Right cardiac atrium (tissue), 5 donors: ENCODE measurements at regions not wholly inside any gene's neighbourhood (a gene's known extent, or its start where the extent isn't known, plus 50 kb on each side); places are given as distances from the start of the nearest gene placed in this dataset.
A peak's percentile ranks its signal among the peaks of the same experiment; 100 is the strongest.

ENCODE experiments used
- ATAC-seq, 2 donors: fragments of 200-7000 bp; cut with Tn5 transposase; one replicate each; pipeline versions ENCODE4 v1.8.0 to v1.9.1; 2020; ENCODE audit warnings: moderate library complexity in 2 of 2, mild to moderate bottlenecking in 1 of 2
- DNase-seq, 3 donors: peaks; one replicate each; pipeline ENCODE4 v3.0.0-alpha.2; 2020
- H3K27ac ChIP-seq: one replicate; pipeline ENCODE4 v1.5.1; 2013; ENCODE audit warnings: mild to moderate bottlenecking, low read length, control low read depth, moderate library complexity
- H3K27me3 ChIP-seq: one replicate; pipeline ENCODE4 v1.6.1; 2013; ENCODE audit not compliant: control insufficient read depth, insufficient read depth
- H3K4me1 ChIP-seq: one replicate; pipeline ENCODE4 v1.6.1; 2013; ENCODE audit warnings: low read length; ENCODE audit not compliant: control insufficient read depth, insufficient read depth
- H3K4me3 ChIP-seq: one replicate; pipeline ENCODE4 v1.5.1; 2013; ENCODE audit warnings: low read length, control low read depth
- H3K9me3 ChIP-seq: one replicate; pipeline ENCODE4 v1.6.1; 2013; ENCODE audit warnings: low read length; ENCODE audit not compliant: control insufficient read depth
- WGBS: extraction: QIAGEN DNeasy Blood & Tissue Kit; methylation state at CpG from one replicate; pipeline ENCODE4 v1.1.7; 2013; 5-methylcytosine and 5-hydroxymethylcytosine counted together
- intact Hi-C, 4 donors: fragments of 100-400 bp; cut with DNase I; formaldehyde crosslinking; loops; one replicate each; pipeline versions ENCODE4 v1.11.0 to v1.14.0; 2022 to 2023
- donor health status: healthy with polysubstance abuse.
- donor health status: DM: no; HTN: yes; CAD: no.
- donor health status: DM: no; HTN: no; CAD: no.
- donor health status: DM: no; HTN: yes; CAD: no; lungs with severe emphysema.
- donor health status: DM: yes; HTN: yes; CAD: no.

DNA sequence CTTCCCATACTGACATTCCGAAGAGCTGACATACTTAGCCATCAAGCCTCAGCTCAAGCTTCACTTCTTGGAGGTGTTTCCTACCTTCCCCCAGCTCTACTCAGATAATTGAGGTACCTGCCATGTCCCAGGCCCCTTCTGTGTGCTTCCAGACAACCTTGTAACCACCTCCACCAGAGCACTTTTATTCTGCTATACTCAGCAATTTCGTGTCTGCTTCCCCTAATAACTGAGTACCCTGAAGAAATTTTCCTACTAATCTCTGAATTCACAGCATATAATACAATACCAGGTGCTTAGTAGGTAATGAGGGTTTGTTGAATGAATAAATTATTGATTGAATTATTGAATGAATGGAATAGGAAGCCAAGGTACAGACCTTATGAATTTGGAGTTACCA lies 605.5 kb downstream of the MID1IP1 start:
- no peak overlapping the region for H3K27ac ChIP-seq
- DNase-seq, result no peak
- no peaks in the 10 kb centered on the region for H3K9me3 ChIP-seq
- WGBS, result 92% methylated on average over 2 of the region's 2 CpGs
- no peaks in the 10 kb centered on the region for H3K4me1 ChIP-seq
- no peaks in the 10 kb centered on the region for H3K27me3 ChIP-seq
- intact Hi-C loops, result no loop called here
- no peak overlapping the region for H3K4me3 ChIP-seq
- no peak for ATAC-seq

DNA sequence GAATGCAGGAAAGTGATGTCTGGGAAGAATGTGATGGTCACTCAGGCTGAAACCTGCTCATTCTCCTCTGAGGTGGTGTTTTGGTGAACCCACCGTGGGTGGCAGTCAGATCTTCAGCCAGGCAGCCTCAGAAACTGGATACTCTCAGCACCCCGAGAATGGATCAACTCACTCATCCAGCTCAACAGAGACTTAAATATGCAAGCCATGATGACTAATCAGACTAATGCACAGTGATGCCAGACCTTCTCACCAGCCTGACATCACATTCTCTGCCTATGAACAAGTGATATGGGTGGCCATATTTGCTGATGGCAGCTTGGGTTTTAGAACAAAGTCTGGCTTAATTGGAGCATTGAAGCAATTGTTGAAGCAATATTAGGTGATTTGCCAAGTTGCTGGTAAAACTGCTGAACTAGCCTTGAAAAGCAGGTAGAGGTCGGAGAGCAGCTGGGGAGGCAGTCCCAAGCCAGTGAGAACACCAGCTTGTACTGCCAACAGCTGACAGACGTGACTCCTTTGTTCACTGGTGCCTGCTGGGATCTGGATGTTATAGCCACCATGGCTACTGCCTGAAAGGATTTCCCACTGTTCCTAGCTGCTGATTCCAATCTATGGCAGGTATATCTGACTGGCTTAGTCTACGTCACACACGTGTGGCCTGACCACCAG lies 608.1 kb downstream of the MID1IP1 start:
- ATAC-seq (no peak), DNase-seq (no peak)
- Histone ChIP-seq H3K9me3 (no peaks in the 10 kb centered on the region), H3K27ac (no peak overlapping the region), H3K4me1 (no peaks in the 10 kb centered on the region), H3K27me3 (no peaks in the 10 kb centered on the region), H3K4me3 (no peak overlapping the region)
- WGBS, result 93% methylated on average over 6 of the region's 6 CpGs
- intact Hi-C loops, result no loop called here

DNA sequence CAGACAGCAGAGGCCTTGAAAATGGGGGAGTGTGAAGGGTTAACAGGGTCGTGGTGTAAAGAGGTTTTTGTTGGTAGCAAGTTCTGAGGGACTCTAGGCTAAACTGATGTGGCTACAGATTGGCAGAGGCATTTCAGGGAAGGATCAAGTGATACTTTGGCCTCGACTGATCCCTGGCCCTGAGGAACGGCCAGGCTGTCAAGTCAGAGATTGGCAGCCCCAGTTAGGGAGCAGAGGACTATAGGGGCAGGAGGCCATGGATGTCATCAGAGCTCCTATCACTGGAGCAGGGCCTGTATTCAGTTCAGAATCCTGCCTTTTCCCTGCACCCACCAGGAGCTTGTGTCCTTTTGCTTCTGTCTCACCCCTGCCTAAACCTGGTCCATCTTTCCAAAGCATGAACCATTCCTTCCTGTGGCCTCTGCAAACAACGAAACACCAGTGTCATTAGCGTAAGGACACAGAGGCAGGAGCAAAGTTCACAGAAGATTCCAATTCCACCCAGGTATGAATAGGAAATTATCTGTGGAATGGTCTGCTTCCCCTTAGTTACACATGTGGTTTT lies 613.1 kb downstream of the MID1IP1 start:
- intact Hi-C loops, result no loop called here
- no peaks in the 10 kb centered on the region for H3K9me3 ChIP-seq
- 77% methylated on average over 5 of the region's 5 CpGs for WGBS
- DNase-seq (no peak), ATAC-seq (no peak)
- H3K4me1 ChIP-seq, result peaks cover 3% of the 10 kb centered on the region
- no peak overlapping the region for H3K27ac ChIP-seq
- H3K4me3 ChIP-seq, result no peak overlapping the region
- H3K27me3 ChIP-seq, result no peaks in the 10 kb centered on the region

DNA sequence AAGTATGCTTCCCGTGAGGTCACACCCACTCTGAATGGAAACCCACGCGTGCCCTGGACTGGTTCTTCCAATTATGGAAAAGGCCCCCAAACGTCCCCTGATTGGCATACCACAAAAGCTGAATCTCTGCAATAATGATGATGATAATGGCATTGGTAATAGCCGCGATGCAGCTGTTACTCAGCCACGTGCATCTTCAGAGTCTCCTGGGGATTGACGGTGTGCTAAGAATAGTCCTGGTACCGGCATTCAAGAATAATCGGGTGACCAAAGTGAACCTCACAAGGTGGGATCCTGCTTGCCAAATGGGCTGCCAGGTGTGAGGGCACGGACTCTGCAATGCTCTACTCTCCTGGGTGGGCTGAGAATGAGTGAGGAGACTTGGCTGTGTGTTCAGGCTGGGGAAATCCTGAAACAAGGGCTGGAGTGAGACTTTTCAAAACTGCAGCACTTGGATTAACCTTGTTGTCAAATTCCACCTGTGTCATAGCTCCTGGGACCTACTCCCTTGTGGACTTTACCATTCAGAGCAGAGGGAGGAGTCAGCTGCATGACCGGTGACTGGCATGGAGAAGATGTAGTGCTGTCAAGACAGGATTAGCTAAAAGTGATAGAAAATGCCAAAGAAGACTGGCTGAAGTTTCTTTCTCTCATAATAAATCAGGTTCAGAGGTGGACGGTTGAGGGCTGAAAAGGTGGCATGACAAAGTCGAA lies 615.4 kb downstream of the MID1IP1 start:
- Histone ChIP-seq H3K27me3 (no peaks in the 10 kb centered on the region), H3K27ac (no peak overlapping the region), H3K4me3 (no peak overlapping the region), H3K9me3 (no peaks in the 10 kb centered on the region), H3K4me1 (peaks cover 9% of the 10 kb centered on the region)
- intact Hi-C loops, result no loop called here
- no peak for DNase-seq
- 88% methylated on average over 14 of the region's 14 CpGs for WGBS
- ATAC-seq, result no peak

DNA sequence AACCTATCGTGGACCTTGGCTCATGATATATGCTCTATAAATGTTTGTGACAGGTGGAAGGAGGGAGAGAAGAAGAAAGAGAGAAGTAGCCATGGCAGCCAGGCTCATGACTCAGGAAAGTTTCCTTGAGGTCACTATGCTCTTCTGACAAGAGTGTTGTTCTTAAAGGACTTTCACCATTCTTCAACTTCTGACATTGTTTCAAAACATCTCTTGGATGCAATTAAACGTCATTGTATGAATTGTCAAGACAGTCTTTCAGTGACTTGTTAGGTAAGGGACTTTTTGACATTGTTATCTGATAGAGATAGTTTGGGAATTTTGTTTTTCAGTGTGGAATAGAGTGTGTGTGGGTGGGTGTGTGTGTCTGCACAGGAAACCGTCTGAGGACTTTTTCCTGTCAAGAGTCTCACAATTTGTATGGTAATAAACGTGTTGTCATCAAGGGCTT lies 617.0 kb downstream of the MID1IP1 start:
- ATAC-seq (peak in 1 of 2 donors; percentile 47), DNase-seq (no peak)
- Histone ChIP-seq H3K4me1 (peaks cover 9% of the 10 kb centered on the region), H3K27me3 (no peaks in the 10 kb centered on the region), H3K4me3 (no peak overlapping the region), H3K27ac (no peak overlapping the region), H3K9me3 (no peaks in the 10 kb centered on the region)
- WGBS, result 34% methylated on average over 4 of the region's 4 CpGs
- intact Hi-C loops, result no loop called here

DNA sequence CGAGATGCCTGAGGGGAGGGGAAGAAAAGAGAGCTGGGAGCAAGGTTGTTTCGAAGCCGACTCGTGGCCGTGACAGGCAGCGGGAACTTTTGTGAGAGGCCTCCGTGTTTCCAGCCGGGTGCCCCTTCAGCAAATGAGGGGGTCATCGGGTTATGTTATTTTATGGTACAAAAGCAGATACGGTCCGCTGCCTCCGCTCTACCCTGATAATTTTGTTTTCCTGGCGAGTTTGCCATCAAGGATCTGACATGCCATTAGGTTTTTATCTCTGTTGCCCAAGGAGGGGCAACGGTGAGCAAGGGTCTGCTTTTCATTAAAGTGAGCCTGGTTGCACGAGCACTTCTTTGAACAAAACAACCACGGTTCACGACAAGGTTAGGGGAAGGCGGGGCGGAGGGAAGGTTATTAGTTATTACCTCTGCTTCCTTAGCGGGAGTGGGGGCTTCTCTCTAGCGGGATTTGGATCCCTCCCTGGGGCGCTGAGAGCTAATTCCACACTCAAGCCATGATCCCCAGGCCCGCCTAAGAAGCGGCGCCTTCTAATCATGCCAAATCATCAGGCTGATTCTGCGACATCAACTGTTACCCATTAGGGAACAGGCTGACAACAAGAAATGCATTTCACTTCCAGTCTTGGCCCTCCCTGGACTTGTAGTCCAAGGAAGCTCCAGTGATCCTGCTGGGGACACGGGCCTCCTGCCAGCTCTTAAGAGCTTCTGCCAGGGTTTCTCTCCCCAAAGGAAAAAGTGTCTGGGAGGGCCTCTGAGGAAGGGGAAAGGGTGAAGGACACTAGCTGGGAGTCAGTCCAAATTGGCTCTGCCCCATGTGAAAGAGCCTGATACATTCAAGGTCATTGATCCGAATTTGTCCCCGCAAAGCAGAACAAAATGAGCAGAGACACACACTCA lies 617.7 kb downstream of the MID1IP1 start:
- Histone ChIP-seq H3K4me3 (no peak overlapping the region), H3K9me3 (no peaks in the 10 kb centered on the region), H3K27me3 (no peaks in the 10 kb centered on the region), H3K4me1 (peaks cover 9% of the 10 kb centered on the region), H3K27ac (peak overlapping the region; percentile 59)
- DNase-seq (peak; percentile 51 to 83 (median 76)), ATAC-seq (peak; percentile 68 to 77)
- WGBS, result 30% methylated on average over 29 of the region's 29 CpGs
- intact Hi-C loops, result no loop called here

DNA sequence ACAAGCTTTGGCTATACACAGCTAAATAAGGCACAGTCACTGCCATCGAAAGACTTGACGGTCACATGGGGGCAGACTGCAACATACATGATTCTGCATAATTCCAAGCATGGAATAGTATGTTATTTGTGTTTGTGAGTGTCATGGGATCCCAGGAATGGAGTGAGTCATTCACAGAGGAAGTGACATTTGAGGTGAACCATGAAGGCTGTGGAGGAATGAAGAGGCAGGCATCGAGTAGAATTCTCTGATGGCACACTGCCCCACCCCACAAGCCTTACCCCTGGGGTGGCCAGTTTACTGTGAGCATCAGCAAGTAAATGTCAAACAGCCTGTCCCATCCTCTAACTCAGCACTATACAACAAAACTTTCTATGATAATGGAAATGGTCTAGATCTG lies 619.7 kb downstream of the MID1IP1 start:
- no peaks in the 10 kb centered on the region for H3K27me3 ChIP-seq
- peaks cover 9% of the 10 kb centered on the region for H3K4me1 ChIP-seq
- 70% methylated on average over 3 of the region's 3 CpGs for WGBS
- no peak overlapping the region for H3K27ac ChIP-seq
- ATAC-seq (no peak), DNase-seq (no peak)
- no peak overlapping the region for H3K4me3 ChIP-seq
- no peaks in the 10 kb centered on the region for H3K9me3 ChIP-seq
- intact Hi-C loops, result no loop called here

DNA sequence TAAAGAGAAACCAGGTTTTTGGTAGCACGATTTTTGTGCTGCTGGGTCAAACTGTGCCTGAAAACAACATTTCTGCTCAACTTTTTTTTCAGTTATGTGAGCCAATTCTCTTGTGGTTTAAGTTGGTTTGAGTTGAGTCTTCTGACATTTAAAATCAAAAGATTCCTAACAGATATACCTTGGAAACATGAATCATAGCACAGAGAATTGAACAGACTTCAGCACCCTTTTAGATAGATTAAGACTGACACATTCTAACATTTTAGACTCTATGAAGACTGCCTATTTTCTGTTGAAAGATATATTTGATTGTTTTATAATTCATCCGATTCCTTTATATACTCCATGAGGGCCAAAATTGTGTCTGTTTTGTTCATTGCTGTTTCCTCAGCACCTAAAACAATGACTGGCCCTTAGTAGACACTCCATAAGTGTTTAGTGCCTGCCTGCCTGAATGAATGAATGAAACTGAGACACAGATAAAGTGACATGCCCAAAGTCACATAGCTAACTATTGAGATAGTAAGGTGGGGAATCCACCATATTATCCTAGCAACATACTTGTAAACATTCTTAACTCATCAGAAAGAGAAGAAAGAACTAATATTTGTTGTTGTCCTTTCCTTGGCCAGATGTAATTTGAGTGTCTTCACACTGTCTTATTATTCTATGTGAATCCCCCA lies 624.0 kb downstream of the MID1IP1 start:
- Histone ChIP-seq H3K27ac (no peak overlapping the region), H3K9me3 (no peaks in the 10 kb centered on the region), H3K27me3 (no peaks in the 10 kb centered on the region), H3K4me1 (peaks cover 2% of the 10 kb centered on the region), H3K4me3 (no peak overlapping the region)
- DNase-seq (no peak), ATAC-seq (no peak)
- intact Hi-C loops, result no loop called here
- WGBS, result 94% methylated on average over 2 of the region's 2 CpGs

DNA sequence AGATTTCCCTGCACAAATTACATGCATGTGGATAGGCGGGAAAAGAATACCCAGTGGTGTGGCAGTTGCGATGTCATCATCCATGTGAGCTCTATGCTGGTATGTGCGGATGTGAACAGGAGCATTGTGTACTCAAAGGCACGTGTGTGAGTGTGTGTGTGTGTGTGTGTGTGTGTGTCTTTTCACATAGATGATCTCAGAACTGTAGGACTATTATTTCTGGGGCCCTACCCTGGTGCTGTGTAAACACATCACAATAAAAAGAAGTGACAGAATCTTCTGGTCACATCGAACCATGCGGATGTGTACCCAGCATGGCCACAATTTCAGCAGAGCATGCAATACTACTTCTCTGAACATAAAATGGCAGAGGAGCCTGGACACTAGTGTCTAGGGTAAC lies 624.8 kb downstream of the MID1IP1 start:
- H3K27me3 ChIP-seq, result no peaks in the 10 kb centered on the region
- no peaks in the 10 kb centered on the region for H3K9me3 ChIP-seq
- H3K4me3 ChIP-seq, result no peak overlapping the region
- intact Hi-C loops, result no loop called here
- whole genome bisulfite sequencing, result 88% methylated on average over 6 of the region's 6 CpGs
- H3K27ac ChIP-seq, result no peak overlapping the region
- H3K4me1 ChIP-seq, result peaks cover 1% of the 10 kb centered on the region
- DNase-seq, result no peak
- no peak for ATAC-seq

DNA sequence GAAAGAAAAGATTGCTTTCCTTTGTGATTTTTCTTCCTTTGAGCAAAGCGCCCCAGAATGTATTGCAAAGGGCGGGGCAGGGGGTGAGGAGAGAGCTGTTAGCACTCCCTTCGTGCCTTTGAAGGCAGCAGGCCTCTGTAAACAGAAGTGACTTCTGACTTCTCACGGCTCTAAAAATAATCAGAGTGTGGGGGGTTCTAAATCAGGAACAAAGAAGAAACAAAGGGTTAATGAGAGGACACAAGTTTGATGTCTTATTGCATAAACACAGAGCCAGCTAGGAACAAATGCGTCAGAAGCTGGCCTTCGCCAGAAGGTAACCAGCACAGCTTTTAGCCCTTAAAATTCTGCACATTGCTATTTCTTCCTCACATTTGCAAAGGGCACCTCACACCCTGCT lies 626.2 kb downstream of the MID1IP1 start:
- DNase-seq (no peak), ATAC-seq (no peak)
- no peaks in the 10 kb centered on the region for H3K4me1 ChIP-seq
- no peaks in the 10 kb centered on the region for H3K9me3 ChIP-seq
- WGBS, result 59% methylated on average over 6 of the region's 6 CpGs
- H3K27me3 ChIP-seq, result no peaks in the 10 kb centered on the region
- no peak overlapping the region for H3K27ac ChIP-seq
- no peak overlapping the region for H3K4me3 ChIP-seq
- intact Hi-C loops, result no loop called here
